HAP-1 (cell line): ENCODE measurements at regions not wholly inside any gene's neighbourhood (a gene's known extent, or its start where the extent isn't known, plus 50 kb on each side); places are given as distances from the start of the nearest gene placed in this dataset.
"Not testable (repeated sequence)": the region's sequence is repeated elsewhere in the genome, so short reads cannot be mapped to it uniquely, and the experiment has no call there.

ENCODE experiments used
- DNase-seq, 2 experiments: peaks; one replicate each; pipeline ENCODE4 v3.0.0-alpha.2; 2016 to 2020; ENCODE audit warnings: low spot score in 2 of 2
- H3K27me3 ChIP-seq: fragments of 250-450 bp; sonication (Bioruptor Pico); 2 replicates; pipeline ENCODE4 v1.5.1; 2020; ENCODE audit warnings: low read depth, mild to moderate bottlenecking, moderate library complexity
- H3K36me3 ChIP-seq: fragments of 250-450 bp; sonication (Bioruptor Pico); replicated peaks from 2 replicates; pipeline ENCODE4 v1.5.1; 2020; ENCODE audit warnings: mild to moderate bottlenecking
- H3K4me1 ChIP-seq: fragments of 250-450 bp; sonication (Bioruptor Pico); 2 replicates; pipeline ENCODE4 v1.5.1; 2020; ENCODE audit warnings: mild to moderate bottlenecking
- H3K4me3 ChIP-seq: fragments of 250-450 bp; sonication (Bioruptor Pico); 2 replicates; pipeline ENCODE4 v1.5.1; 2020; ENCODE audit warnings: mild to moderate bottlenecking, moderate library complexity
- H3K9me3 ChIP-seq: fragments of 250-450 bp; sonication (Bioruptor Pico); 2 replicates; pipeline ENCODE4 v1.5.1; 2020; ENCODE audit warnings: mild to moderate bottlenecking, moderate library complexity
- in situ Hi-C: fragments of 300-500 bp; cut with MboI; formaldehyde crosslinking; loops from 3 replicates; pipeline ENCODE4 v1.14.3; 2020; ENCODE audit warnings: low sequenced_read_pairs, inconsistent platforms, mixed read lengths

GRCh38 chr20:53725575-53725970 is 131.9 kb upstream of the ZNF217 start:
- DNase-seq = no peak
- H3K4me3 ChIP-seq = no peak overlapping the region
- H3K9me3 ChIP-seq = no peaks in the 10 kb centered on the region
- no peaks in the 10 kb centered on the region for H3K27me3 ChIP-seq
- in situ Hi-C loops = no loop called here
- no peaks in the 10 kb centered on the region for H3K36me3 ChIP-seq
- peaks cover 4% of the 10 kb centered on the region for H3K4me1 ChIP-seq

DNA sequence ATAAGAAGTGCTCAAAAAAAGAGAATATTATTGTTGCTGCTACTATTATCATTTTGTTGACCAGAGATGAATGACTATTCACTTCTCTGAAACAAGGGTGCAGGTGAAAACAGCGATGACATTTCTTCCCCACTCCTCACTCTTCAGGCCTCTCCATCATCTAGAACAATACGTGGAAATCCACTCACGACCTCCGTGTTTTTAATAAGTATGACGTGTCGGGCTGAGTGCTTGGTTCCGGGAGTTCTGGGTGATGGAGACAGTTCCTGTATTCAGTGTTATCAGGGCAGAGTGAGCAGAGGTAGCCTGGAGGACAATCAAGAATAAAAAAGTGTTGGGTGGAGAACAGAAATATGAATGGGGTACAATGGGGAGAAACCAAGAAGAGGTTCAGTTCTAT is 130.0 kb upstream of the ZNF217 start:
- in situ Hi-C loops = no loop called here
- Histone ChIP-seq H3K9me3 (no peaks in the 10 kb centered on the region), H3K36me3 (no peaks in the 10 kb centered on the region), H3K4me1 (peaks cover 9% of the 10 kb centered on the region), H3K4me3 (no peak overlapping the region), H3K27me3 (no peaks in the 10 kb centered on the region)
- DNase-seq = no peak

DNA sequence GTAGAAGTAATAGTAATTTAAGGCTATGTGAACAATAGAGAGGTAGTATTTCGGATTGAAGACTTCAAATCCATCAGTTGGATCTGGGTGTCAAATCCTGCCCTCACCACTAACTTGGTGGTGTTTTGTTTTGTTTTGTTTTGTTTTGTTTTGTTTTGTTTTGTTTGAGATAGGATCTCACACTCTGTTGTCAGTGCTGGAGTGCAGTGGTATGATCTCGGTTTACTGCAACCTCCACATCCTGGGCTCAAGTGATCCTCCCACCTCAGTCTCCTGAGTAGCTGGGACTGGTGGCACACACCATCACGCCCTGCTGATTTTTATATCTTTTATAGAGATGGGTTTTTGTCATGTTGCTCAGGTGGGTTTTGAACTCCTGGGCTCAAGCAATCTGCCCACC is 129.4 kb upstream of the ZNF217 start:
- peaks cover 15% of the 10 kb centered on the region for H3K4me1 ChIP-seq
- H3K36me3 ChIP-seq = no peaks in the 10 kb centered on the region
- no peaks in the 10 kb centered on the region for H3K27me3 ChIP-seq
- no peak overlapping the region for H3K4me3 ChIP-seq
- no peaks in the 10 kb centered on the region for H3K9me3 ChIP-seq
- in situ Hi-C loops = no loop called here
- no peak for DNase-seq

GRCh38 chr20:53722515-53723036 is 128.9 kb upstream of the ZNF217 start:
- Histone ChIP-seq H3K27me3 (no peaks in the 10 kb centered on the region), H3K9me3 (no peaks in the 10 kb centered on the region), H3K4me3 (no peak overlapping the region), H3K36me3 (no peaks in the 10 kb centered on the region), H3K4me1 (peaks cover 19% of the 10 kb centered on the region)
- DNase-seq = no peak
- in situ Hi-C loops = no loop called here

GRCh38 chr20:53721445-53721963 is 127.9 kb upstream of the ZNF217 start:
- in situ Hi-C loops, H3K27me3 ChIP-seq, DNase-seq, H3K9me3 ChIP-seq, H3K36me3 ChIP-seq, H3K4me3 ChIP-seq: not testable (repeated sequence)
- H3K4me1 ChIP-seq = peaks cover 19% of the 10 kb centered on the region

GRCh38 chr20:53719171-53719803 is 125.6 kb upstream of the ZNF217 start:
- H3K4me3 ChIP-seq, in situ Hi-C loops, DNase-seq, H3K9me3 ChIP-seq, H3K27me3 ChIP-seq, H3K36me3 ChIP-seq: not testable (repeated sequence)
- peaks cover 19% of the 10 kb centered on the region for H3K4me1 ChIP-seq

DNA sequence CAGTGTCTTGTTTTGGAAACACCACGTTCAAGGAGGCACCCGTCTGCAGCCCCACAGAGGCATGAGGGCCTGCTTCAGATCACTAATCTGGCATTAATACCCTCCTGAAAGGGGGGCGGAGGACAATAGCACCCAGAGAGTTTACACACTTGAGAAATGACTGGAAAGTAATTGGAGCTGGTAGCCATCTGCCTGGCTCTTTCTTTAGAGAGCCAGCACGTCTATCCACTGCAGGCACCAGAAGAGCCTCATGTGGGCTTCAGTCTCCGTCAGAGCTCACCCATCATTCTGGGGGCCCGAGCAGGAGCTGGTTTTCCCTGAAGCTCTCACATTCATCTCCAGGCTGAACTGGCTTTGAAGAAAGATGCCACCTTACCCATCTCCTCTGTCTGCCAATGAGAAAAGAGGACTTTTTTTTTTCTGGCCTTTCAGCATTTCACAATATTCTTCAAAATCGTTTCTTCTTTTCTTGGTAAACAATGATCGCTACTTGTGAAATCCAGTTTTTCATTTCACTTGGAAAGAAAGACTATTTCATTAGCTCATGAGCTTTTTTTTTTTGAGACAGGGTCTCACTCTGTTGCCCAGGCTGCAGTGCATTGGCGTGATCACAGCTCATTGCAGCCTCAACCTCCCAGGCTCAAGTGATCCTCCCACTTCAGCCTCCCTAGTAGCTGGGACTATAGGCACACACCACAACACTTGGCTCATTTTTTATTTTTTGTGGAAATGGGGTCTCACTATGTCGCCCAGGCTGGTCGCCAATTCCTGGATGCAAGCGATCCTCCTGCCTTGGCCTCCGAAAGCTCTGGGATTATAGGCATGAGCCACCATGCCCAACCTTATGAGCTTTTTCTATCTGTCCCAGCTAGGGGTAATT is 124.7 kb upstream of the ZNF217 start:
- in situ Hi-C loops = no loop called here
- H3K36me3 ChIP-seq = no peaks in the 10 kb centered on the region
- H3K4me1 ChIP-seq = peaks cover 19% of the 10 kb centered on the region
- H3K27me3 ChIP-seq = no peaks in the 10 kb centered on the region
- no peak overlapping the region for H3K4me3 ChIP-seq
- H3K9me3 ChIP-seq = no peaks in the 10 kb centered on the region
- DNase-seq = peak; percentile 51 to 64

DNA sequence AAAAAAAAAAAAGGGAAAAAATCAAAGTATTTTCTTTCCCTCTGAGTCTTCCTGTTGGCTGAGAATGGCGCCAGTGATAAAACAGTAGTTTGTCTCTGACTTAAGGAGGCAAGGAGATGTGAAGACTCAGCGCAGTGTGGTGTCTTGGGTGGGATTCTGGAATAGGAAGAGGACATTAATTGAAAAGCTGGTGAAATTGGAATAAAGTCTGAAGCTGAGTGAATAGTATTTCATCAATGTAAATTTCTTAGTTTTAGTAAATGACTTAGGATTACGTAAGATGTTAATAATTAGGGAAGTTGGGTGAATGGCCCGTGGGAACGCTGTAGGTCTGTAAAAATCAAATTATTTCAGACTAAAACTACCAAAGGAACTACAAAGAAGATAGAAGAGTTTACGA is 122.8 kb upstream of the ZNF217 start:
- in situ Hi-C loops = no loop called here
- H3K4me1 ChIP-seq = peaks cover 19% of the 10 kb centered on the region
- no peaks in the 10 kb centered on the region for H3K36me3 ChIP-seq
- H3K27me3 ChIP-seq = no peaks in the 10 kb centered on the region
- no peak for DNase-seq
- H3K4me3 ChIP-seq = no peak overlapping the region
- H3K9me3 ChIP-seq = no peaks in the 10 kb centered on the region

DNA sequence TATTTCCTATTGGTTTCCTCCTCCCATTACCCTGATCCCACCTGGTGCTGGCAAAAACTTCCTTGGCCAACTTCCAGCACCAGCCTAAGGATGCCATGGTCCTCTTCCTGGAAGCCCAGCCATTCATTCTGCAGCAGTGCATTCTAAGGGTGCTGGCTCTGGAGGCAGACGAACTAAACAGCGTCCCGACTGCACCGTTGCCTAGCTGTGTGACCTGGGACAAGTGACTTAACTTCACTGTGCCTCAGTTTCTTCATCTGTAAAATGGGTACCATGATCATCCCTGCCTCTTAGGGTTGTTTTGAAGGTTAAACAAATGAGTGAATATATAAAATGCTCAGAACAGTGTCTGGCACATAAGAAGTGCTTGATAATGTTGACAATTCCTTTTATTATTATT is 120.9 kb upstream of the ZNF217 start:
- in situ Hi-C loops = no loop called here
- Histone ChIP-seq H3K36me3 (no peaks in the 10 kb centered on the region), H3K9me3 (no peaks in the 10 kb centered on the region), H3K27me3 (no peaks in the 10 kb centered on the region), H3K4me3 (no peak overlapping the region), H3K4me1 (peaks cover 14% of the 10 kb centered on the region)
- DNase-seq = no peak

GRCh38 chr20:53713328-53714056 is 119.9 kb upstream of the ZNF217 start:
- Histone ChIP-seq H3K36me3 (no peaks in the 10 kb centered on the region), H3K4me1 (peaks cover 8% of the 10 kb centered on the region), H3K27me3 (no peaks in the 10 kb centered on the region), H3K9me3 (no peaks in the 10 kb centered on the region), H3K4me3 (no peak overlapping the region)
- in situ Hi-C loops = no loop called here
- DNase-seq = no peak

GRCh38 chr20:53712212-53712977 is 118.8 kb upstream of the ZNF217 start:
- Histone ChIP-seq H3K4me3 (no peak overlapping the region), H3K9me3 (no peaks in the 10 kb centered on the region), H3K4me1 (peaks cover 2% of the 10 kb centered on the region), H3K36me3 (no peaks in the 10 kb centered on the region), H3K27me3 (no peaks in the 10 kb centered on the region)
- in situ Hi-C loops = no loop called here
- no peak for DNase-seq

GRCh38 chr20:53711333-53712211 is 117.9 kb upstream of the ZNF217 start:
- Histone ChIP-seq H3K27me3 (no peaks in the 10 kb centered on the region), H3K4me1 (peaks cover 11% of the 10 kb centered on the region), H3K36me3 (no peaks in the 10 kb centered on the region), H3K9me3 (no peaks in the 10 kb centered on the region), H3K4me3 (no peak overlapping the region)
- no peak for DNase-seq
- in situ Hi-C loops = no loop called here
